SK-N-SH treated with all-trans-retinoic acid at 6 μM for 48 hours (cell line): ENCODE measurements at regions not wholly inside any gene's neighbourhood (a gene's known extent, or its start where the extent isn't known, plus 50 kb on each side); places are given as distances from the start of the nearest gene placed in this dataset.

Experiments used
- ATAC-seq: fragments of 200-7000 bp; cut with Tn5 transposase; 3 replicates; pipeline ENCODE4 v1.9.1; 2020; ENCODE audit warnings: mild to moderate bottlenecking, moderate library complexity
- ARNTL ChIP-seq: fragments of 450-650 bp; formaldehyde crosslinking; IDR thresholded peaks from 2 replicates; pipeline ENCODE4 v1.5.0; 2020; ENCODE audit warnings: low read depth, mild to moderate bottlenecking, moderate library complexity, borderline replicate concordance
- BACH2 ChIP-seq: fragments of 250-450 bp; sonication (Bioruptor Pico); IDR thresholded peaks from 2 replicates; pipeline ENCODE4 v1.9.0; 2021; ENCODE audit warnings: mild to moderate bottlenecking, borderline replicate concordance
- CSDC2 ChIP-seq: fragments of 250-450 bp; sonication (Bioruptor Pico); IDR thresholded peaks from 2 replicates; pipeline ENCODE4 v1.5.0; 2020; ENCODE audit warnings: mild to moderate bottlenecking, moderate library complexity
- CSRNP3 ChIP-seq: fragments of 250-450 bp; sonication (Bioruptor Pico); IDR thresholded peaks from 2 replicates; pipeline ENCODE4 v1.5.1; 2021; ENCODE audit warnings: mild to moderate bottlenecking, moderate library complexity
- ESRRG ChIP-seq: fragments of 250-450 bp; sonication (Bioruptor Pico); IDR thresholded peaks from 2 replicates; pipeline ENCODE4 v1.6.1; 2021; ENCODE audit warnings: mild to moderate bottlenecking
- GLIS3 ChIP-seq: fragments of 250-450 bp; sonication (Bioruptor Pico); IDR thresholded peaks from 2 replicates; pipeline ENCODE4 v1.5.0; 2020; ENCODE audit warnings: mild to moderate bottlenecking, moderate library complexity
- ISL1 ChIP-seq: fragments of 250-450 bp; sonication (Bioruptor Pico); IDR thresholded peaks from 2 replicates; pipeline ENCODE4 v2.1.2; 2022; ENCODE audit warnings: mild to moderate bottlenecking, moderate library complexity
- OSR1 ChIP-seq: fragments of 250-450 bp; sonication (Bioruptor Pico); IDR thresholded peaks from 2 replicates; pipeline ENCODE4 v1.8.0; 2022; ENCODE audit warnings: moderate library complexity, mild to moderate bottlenecking, inconsistent platforms
- PATZ1 ChIP-seq: fragments of 250-450 bp; sonication (Bioruptor Pico); IDR thresholded peaks from 2 replicates; pipeline ENCODE4 v1.8.0; 2020; ENCODE audit warnings: mild to moderate bottlenecking, moderate library complexity, borderline replicate concordance
- PPARA ChIP-seq: fragments of 250-450 bp; sonication (Bioruptor Pico); IDR thresholded peaks from 2 replicates; pipeline ENCODE4 v1.5.0; 2020; ENCODE audit warnings: mild to moderate bottlenecking, borderline replicate concordance
- RARB ChIP-seq: fragments of 250-450 bp; sonication (Bioruptor Pico); IDR thresholded peaks from 2 replicates; pipeline ENCODE4 v1.8.0; 2021; ENCODE audit warnings: mild to moderate bottlenecking, moderate library complexity
- SNAI2 ChIP-seq: fragments of 250-450 bp; sonication (Bioruptor Pico); IDR thresholded peaks from 2 replicates; pipeline ENCODE4 v1.5.0; 2020; ENCODE audit warnings: mild to moderate bottlenecking, moderate library complexity
- TCF4 ChIP-seq: fragments of 250-450 bp; sonication (Bioruptor Pico); IDR thresholded peaks from 2 replicates; pipeline ENCODE4 v1.8.0; 2021; ENCODE audit warnings: mild to moderate bottlenecking, moderate library complexity, borderline replicate concordance
- TOX ChIP-seq: fragments of 250-450 bp; sonication (Bioruptor Pico); IDR thresholded peaks from 2 replicates; pipeline ENCODE4 v1.8.0; 2021; ENCODE audit warnings: mild to moderate bottlenecking, moderate library complexity, borderline replicate concordance
- ZC3H10 ChIP-seq: fragments of 250-450 bp; sonication (Bioruptor Pico); IDR thresholded peaks from 2 replicates; pipeline ENCODE4 v1.5.1; 2021; ENCODE audit warnings: mild to moderate bottlenecking, moderate library complexity
- ZFP30 ChIP-seq: fragments of 450-650 bp; formaldehyde crosslinking; IDR thresholded peaks from 2 replicates; pipeline ENCODE4 v1.5.0; 2022; ENCODE audit warnings: mild to moderate bottlenecking, moderate library complexity
- ZNF565 ChIP-seq: fragments of 450-650 bp; formaldehyde crosslinking; conservative IDR thresholded peaks from 2 replicates; pipeline ENCODE4 v1.5.0; 2020; ENCODE audit warnings: low read depth, mild to moderate bottlenecking, moderate library complexity
- ZNF70 ChIP-seq: fragments of 450-650 bp; formaldehyde crosslinking; IDR thresholded peaks from 2 replicates; pipeline ENCODE4 v1.5.0; 2020; ENCODE audit warnings: mild to moderate bottlenecking, moderate library complexity
- ZNF8 ChIP-seq: fragments of 450-650 bp; formaldehyde crosslinking; IDR thresholded peaks from 2 replicates; pipeline ENCODE4 v1.5.0; 2020; ENCODE audit warnings: mild to moderate bottlenecking, moderate library complexity
- TF ChIP-seq, protein P1 (sequence below): fragments of 250-450 bp; sonication (Bioruptor Pico); IDR thresholded peaks from 2 replicates; pipeline ENCODE4 v1.5.1; 2020; ENCODE audit warnings: low read depth, mild to moderate bottlenecking, moderate library complexity
- TF ChIP-seq, protein P2 (sequence below): fragments of 250-450 bp; sonication (Bioruptor Pico); IDR thresholded peaks from 2 replicates; pipeline ENCODE4 v1.8.0; 2021; ENCODE audit warnings: low read depth, mild to moderate bottlenecking, moderate library complexity, borderline replicate concordance

- TF ChIP-seq ZNF565 (CRISPR knock-in tag) (no peak), CSDC2 (CRISPR knock-in tag) (no peak), ZNF70 (CRISPR knock-in tag) (no peak), ZFP30 (CRISPR knock-in tag) (no peak), BACH2 (CRISPR knock-in tag) (no peak), PPARA (CRISPR knock-in tag) (no peak), PATZ1 (CRISPR knock-in tag) (no peak), ISL1 (CRISPR knock-in tag) (no peak), ARNTL (no peak), ZNF8 (CRISPR knock-in tag) (no peak), OSR1 (CRISPR knock-in tag) (no peak), GLIS3 (CRISPR knock-in tag) (no peak), ESRRG (no peak), ZC3H10 (CRISPR knock-in tag) (no peak), TOX (CRISPR knock-in tag) (no peak), TCF4 (CRISPR knock-in tag) (no peak), CSRNP3 (CRISPR knock-in tag) (no peak)
- TF ChIP-seq, protein P1, sequence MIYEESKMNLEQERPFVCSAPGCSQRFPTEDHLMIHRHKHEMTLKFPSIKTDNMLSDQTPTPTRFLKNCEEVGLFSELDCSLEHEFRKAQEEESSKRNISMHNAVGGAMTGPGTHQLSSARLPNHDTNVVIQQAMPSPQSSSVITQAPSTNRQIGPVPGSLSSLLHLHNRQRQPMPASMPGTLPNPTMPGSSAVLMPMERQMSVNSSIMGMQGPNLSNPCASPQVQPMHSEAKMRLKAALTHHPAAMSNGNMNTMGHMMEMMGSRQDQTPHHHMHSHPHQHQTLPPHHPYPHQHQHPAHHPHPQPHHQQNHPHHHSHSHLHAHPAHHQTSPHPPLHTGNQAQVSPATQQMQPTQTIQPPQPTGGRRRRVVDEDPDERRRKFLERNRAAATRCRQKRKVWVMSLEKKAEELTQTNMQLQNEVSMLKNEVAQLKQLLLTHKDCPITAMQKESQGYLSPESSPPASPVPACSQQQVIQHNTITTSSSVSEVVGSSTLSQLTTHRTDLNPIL (CRISPR knock-in tag) = no peak
- TF ChIP-seq, all 23 proteins: peak for 0
- ATAC-seq = no peak
These were observed 50.8 kb upstream of the BOD1L1 start for GRCh38 chr4:13678186-13678924.

DNA sequence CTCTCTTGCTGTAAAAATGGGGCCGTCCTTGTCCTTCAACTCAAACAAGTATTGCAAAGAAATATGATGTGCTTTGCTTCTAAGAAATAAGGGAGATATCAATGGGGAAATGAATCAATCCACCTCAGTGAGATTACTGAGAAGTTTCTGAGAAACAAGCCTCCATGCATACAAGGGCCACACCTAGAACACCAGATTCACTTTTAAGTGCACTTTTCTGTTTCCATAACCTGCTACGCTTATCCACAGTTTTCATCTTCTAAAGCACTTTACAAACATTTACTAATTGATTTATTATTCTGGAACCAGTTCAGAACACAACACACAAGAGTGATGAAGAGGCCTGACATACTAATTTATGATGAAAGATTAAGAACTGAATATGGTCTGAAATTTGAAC, 54.0 kb upstream of the BOD1L1 start:
- no peak for ATAC-seq
- TF ChIP-seq CSDC2 (CRISPR knock-in tag) (no peak), PPARA (CRISPR knock-in tag) (no peak), RARB (CRISPR knock-in tag) (no peak), TCF4 (CRISPR knock-in tag) (no peak), ESRRG (no peak), PATZ1 (CRISPR knock-in tag) (no peak), TOX (CRISPR knock-in tag) (no peak)
- TF ChIP-seq, protein P2, sequence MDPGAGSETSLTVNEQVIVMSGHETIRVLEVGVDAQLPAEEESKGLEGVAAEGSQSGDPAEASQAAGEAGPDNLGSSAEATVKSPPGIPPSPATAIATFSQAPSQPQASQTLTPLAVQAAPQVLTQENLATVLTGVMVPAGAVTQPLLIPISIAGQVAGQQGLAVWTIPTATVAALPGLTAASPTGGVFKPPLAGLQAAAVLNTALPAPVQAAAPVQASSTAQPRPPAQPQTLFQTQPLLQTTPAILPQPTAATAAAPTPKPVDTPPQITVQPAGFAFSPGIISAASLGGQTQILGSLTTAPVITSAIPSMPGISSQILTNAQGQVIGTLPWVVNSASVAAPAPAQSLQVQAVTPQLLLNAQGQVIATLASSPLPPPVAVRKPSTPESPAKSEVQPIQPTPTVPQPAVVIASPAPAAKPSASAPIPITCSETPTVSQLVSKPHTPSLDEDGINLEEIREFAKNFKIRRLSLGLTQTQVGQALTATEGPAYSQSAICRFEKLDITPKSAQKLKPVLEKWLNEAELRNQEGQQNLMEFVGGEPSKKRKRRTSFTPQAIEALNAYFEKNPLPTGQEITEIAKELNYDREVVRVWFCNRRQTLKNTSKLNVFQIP (CRISPR knock-in tag) = no peak

- no peak for ATAC-seq
- TF ChIP-seq ZNF8 (CRISPR knock-in tag) = no peak
- TF ChIP-seq PPARA (CRISPR knock-in tag) = no peak
- no peak for TF ChIP-seq ZNF565 (CRISPR knock-in tag)
- no peak for TF ChIP-seq CSDC2 (CRISPR knock-in tag)
- TF ChIP-seq SNAI2 (CRISPR knock-in tag) = no peak
These were observed 66.7 kb upstream of the BOD1L1 start for GRCh38 chr4:13694256-13694655.
